GM18861 (cell line): ENCODE measurements at regions not wholly inside any gene's neighbourhood (a gene's known extent, or its start where the extent isn't known, plus 50 kb on each side); places are given as distances from the start of the nearest gene placed in this dataset.

Experiments
- ATAC-seq: cut with Tn5 transposase; IDR thresholded peaks from one replicate; pipeline ENCODE4 v1.9.1; 2021; ENCODE audit not compliant: unreplicated experiment

DNA sequence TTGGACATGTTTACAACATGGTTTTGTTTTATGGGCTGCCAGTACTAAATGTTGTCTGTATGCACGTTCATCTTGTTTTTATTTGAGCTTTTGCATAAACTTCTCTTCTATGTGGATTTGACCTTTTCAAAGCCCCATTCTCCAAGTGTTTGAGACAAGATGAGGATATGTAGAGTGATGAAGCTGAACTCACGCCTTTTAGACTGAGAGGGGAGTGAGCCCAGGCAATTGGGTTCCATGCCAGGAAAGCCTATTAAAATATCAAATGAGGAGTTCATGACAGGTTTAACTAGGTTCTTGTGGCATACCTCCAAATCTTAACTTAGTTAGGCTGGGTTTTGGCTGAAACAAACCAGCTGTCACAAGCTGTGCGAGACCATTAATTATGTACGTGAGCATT is 170.4 kb upstream of the LDB2 start:
- no peak for ATAC-seq

- no peak for ATAC-seq
Observed at GRCh38 chr4:17068392-17068791, 169.9 kb upstream of the LDB2 start.

DNA sequence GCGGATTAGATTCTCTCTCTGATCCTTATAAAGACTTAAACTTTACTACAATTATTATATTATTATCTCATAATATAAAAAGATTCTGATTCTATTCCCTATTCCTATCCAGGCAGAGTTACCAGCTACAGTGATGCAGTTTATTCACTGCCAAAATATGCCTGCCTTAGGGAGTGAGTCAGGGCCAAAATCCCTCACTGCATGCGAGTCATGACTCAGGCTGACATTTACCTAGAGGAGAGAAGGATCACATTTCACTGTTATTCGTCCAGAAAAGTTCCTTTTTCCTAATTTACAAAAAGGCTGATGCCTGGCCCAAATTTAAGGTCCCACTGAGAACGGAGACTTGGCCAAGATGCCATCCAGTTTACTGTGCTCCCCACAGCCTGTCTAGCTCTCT is 168.5 kb upstream of the LDB2 start:
- ATAC-seq, result no peak

DNA sequence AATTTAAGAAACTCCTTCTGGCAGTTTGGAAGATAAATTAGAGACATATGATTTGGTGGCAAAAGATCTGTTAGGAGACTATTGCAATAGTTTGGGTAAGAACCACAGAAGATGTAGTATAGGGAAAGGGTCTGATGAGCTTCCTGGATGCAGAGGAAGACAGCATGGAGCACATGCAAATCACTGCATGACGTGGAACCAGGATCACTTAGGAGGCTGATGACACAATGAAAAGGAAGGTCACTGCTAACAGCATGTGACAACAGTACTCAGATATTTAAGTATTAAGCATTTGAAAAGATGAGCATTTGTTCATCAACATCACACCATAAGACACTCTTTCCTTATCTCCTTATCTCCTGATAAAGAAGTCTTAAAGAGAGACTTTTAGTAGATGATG is 167.8 kb upstream of the LDB2 start:
- ATAC-seq, result no peak

GRCh38 chr4:17065821-17066220 is 167.4 kb upstream of the LDB2 start:
- no peak for ATAC-seq

DNA sequence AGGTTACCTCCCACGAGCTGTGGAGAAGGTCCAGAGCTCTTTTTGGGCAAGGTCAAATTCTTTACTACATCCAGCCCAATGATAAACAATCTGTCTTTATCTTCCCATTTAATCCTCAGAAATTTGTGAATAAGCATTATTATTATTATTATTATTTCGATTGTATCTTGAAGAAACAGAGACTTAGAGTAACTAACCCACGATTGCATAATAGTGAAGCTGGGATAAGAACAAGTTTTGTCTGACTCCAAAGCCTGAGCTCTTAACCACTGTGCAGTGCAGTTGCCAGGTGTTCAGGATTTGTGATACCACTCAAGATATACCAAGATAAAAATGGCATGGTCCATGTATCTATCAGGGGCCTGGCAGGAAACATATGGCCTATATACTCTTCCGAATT is 166.5 kb upstream of the LDB2 start:
- no peak for ATAC-seq

DNA sequence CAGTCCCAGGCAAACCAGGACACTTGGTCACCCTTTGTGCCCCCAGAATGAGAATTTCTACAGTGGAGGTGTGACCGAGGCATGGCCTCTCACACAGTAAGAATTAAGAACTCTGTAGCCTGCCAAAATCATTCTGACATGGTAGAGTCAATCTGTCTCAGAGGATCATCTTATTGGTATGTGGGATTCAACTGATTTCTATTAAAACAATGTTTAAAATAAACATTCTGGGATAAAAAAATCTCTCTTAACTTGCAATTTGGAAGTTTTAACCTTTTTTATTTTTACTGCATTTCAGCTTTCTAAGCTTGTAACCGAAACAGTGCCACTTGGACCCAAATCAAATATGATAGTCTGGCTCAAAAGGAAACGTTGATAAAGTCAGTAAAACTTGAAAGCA is 165.4 kb upstream of the LDB2 start:
- no peak for ATAC-seq

DNA sequence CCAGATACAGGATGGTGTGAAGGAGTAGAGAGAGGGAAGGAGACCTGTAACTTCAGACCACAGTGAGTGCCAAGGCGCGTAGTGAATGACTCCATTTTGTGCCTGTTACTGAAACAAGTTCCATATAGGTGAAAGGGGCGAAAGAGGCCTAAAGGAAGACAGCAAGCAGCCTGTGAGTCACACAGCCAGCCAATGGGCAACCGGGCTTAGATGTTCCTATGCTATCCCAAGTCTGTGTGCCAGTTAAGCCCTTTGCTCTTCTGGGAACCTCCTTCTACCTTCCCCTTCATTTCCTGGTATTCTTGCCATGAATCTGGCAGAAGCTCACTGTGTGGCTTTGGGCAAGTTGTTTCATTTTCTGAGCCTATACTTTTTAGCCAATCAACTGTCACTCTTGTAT is 161.8 kb upstream of the LDB2 start:
- ATAC-seq, result no peak

DNA sequence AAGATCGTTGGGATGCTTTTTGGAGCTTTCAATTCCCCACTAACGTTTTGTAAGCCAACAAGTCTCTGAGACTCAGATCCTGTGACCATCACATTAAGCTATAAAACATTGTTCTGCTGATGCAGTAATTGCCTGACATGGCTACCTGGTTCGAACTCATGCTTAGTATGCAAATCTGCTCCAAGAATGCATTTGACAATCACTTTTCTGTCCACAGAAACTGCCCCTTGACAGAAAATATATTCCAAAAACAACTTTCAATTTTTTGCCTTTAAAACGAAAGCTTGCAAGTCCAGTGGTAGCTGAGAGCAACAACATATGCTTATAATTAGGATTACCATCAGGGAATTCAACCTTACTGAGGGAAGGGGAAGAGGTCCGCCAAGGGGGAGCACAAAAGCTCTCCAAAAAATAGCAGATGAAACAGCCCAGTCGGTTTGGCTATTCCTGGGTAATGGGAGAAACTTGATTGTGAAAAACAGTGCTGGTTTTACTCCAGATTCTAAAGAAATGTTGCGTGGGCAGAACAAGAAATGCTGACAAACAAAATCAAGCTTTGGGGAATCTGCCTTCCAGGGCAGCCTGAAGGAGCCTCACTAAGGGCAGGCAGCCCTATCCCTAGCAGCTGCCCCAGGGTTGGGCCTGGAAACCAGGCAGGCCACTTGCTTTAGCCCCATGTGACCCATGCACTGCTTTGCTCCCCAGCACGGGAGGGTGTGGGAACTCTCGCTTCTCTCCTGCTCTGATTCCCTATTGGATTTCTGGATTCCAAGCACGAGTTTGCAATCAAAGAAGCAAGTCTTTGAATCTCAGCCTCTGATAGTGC is 160.7 kb upstream of the LDB2 start:
- no peak for ATAC-seq

DNA sequence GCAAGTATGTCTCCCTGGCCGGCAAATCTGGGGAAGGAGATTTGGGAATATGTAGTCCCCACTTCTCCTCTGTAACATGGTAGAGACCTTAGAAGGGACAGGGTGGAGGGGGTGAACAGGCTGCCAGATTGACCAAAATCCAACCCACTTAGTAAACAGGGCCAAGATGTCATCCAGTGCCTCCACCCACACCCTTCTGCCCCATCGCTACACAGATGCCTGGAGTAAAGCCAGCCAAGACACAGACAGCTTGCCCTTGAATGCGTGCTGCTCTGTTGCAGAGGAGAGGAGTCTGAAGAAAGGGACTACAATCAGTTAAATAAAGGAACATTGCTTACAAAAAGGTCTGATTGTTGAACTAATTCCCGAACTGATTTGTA is 160.1 kb upstream of the LDB2 start:
- no peak for ATAC-seq

DNA sequence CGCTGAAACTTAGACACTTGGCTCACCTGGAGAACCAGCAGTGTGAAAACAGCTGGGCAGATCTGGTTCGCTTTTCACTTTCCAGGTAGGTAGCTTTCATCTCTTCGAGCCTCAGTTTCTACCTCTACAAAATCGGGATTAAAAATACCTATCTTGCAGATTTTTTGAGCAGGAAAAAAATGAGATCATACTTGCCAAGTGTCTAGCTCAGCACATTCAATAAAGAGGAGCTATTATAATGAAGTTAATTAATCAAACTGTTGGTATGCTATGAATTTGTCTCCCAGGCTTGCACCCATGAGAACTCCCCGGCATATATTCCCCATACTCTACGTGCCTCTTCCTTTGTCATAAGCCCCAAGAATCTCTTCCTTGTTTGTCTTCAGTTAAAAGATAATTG is 158.6 kb upstream of the LDB2 start:
- ATAC-seq, result no peak

DNA sequence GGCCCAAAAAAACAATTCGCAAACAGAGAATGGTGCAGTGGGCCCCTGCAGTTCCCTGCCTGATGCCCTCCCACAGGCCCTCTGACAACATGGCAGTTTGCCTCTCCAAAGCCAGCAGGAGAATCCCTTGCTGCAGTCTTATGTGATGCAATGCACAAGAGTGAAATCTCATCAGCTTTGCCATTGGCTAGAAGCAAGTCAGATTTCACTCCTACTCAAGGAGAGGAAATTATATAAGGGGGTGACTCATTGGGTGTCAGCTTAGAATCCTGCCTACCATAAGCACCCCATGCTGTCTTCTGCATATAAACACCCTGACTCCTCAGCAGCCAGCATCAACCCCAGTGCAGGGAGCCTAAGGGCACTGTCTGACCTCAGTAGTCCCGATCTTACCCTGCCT is 157.3 kb upstream of the LDB2 start:
- ATAC-seq, result no peak

DNA sequence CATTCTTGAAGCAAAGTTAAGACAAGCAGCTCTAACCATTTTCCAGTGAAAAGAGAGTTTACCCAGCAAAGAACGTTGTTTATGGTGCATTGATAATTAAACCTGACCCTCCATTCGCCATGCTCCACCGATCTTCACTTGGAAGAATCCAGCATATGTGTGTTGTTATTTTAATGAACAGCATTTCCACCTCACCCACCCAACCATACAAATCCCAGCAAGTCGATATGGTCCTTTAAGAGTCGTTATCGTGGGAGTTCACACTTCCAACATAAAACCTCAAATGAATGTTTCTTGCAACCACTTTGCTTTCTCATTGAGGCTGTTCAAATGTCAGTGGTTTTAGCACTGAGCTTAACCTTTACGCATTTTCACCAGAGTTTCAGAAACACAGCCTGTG is 147.4 kb upstream of the LDB2 start:
- no peak for ATAC-seq

- no peak for ATAC-seq
Observed at GRCh38 chr4:17038510-17039176, 140.2 kb upstream of the LDB2 start.

DNA sequence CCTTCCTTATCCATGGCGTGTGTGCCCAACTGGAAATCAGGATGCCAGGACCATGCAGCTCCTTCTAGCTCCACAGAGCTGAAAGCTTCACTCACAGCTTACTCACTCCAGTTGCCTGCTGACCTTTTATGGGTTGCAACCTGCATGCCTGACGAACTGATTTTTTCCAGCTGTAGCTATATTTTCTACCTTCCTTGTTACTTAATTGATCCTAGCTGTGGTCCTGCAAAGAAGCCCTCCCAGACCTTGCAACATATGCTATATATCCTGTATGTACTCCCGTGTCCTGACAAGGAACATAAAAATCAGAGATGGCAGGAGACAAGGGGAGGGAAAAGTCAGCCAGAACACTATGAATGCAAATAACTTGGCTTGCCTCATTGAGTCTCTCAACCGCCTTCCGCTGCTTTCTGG is 135.3 kb upstream of the LDB2 start:
- no peak for ATAC-seq

- ATAC-seq, result no peak
Observed at GRCh38 chr4:17033025-17033767, 134.8 kb upstream of the LDB2 start.

- no peak for ATAC-seq
Observed at GRCh38 chr4:17030543-17030942, 132.1 kb upstream of the LDB2 start.

DNA sequence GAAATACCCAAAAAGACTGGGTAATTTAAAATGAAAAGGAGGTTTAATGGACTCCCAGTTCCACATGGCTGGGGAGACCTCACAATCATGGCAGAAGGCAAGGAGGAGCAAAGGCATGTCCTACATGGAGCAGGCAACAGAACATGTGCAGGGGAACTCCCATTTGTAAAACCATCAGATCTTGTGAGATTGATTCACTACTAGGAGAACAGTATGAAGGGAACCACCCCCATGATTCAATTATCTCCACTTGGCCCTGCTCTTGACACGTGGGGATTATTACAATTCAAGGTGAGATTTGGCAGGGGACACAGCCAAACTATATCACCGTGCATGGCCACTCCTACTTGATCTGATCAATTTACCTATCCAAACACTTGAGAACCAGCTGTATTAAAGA is 131.5 kb upstream of the LDB2 start:
- ATAC-seq, result no peak

DNA sequence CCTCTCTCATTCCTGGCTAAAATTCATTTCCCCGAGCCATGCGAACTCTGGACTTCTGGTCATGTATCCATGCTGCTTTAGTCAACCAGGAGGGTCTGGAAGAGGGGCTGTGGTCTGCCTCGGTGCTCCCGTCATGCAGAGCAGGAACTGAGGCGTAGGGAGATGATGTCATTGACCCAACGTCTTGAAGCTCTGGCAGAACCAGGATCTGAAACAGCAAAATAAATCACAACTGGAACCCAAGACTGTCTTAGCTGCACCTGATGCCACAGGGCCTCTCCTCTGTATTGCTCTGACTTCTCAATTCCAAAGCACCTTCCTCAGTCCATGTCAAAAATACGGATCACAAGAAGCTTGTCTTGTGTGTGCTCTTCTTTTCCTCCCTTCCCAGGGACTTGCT is 131.0 kb upstream of the LDB2 start:
- ATAC-seq, result no peak

DNA sequence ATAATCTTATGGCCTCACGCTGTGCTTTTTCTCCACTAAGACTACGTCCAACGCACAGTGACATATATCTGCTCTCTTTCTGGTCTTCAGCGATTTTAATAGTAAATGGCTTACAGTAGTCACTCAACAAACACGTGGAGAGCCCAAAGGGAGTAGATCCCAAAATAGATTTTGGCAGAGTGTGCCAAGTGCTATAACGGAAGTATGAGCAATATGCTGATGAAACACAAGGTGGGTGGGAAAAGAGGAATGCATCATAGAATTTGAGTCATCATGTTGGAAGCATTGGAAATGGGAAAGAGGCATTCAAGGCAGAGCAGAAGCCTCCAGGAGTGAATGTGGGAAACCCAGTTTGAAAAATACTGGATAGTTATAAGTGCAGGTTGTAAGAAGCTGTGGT is 129.1 kb upstream of the LDB2 start:
- ATAC-seq, result no peak

DNA sequence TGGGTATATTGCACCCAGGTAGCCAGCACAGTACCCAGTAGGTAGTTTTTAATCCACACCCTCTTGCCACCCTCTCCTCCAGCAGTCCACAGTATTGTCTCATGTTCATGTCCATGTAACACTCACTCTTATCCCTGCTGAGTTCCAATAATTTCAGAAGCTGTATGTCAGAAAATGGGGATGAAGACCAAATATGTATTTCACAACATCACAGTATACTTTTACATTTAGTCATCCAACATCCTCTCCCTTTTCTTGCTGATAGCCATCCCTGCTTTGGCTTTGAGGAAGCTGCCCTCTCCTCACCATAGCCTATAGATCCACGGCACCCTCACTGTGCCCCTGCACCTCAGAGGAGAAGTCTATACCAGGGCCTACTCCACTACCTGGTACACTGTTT is 126.0 kb upstream of the LDB2 start:
- ATAC-seq, result no peak

- ATAC-seq, result no peak
Observed at GRCh38 chr4:17020901-17021300, 122.5 kb upstream of the LDB2 start.
